K562 (cell line): ENCODE measurements at regions not wholly inside any gene's neighbourhood (a gene's known extent, or its start where the extent isn't known, plus 50 kb on each side); places are given as distances from the start of the nearest gene placed in this dataset.

Source experiments
- ATAC-seq: fragments of 200-7000 bp; cut with Tn5 transposase; 3 replicates; pipeline ENCODE4 v1.9.1; 2020; ENCODE audit warnings: moderate library complexity
- BruUV-seq: library from RNA; stranded (reverse); fragments of 400-500 nt; replicated peaks from 2 replicates; lab custom pipeline; 2021; lab: Mats Ljungman, UMichigan
- CTCF ChIA-PET: fragments of 300-600 bp; formaldehyde crosslinking; extraction: SDS; loops from one replicate; lab custom pipeline; 2021; ENCODE audit warnings: low intra/inter-chr PET ratio; lab: Yijun Ruan, JAX
- POLR2A ChIA-PET: fragments of 300-600, 350-650 bp; sonication (Branson Sonifier 250); formaldehyde crosslinking; extraction: SDS; loops from one replicate; lab custom pipeline; 2021; ENCODE audit warnings: antibody characterized with exemption, inconsistent platforms; lab: Yijun Ruan, JAX
- DNase-seq, 4 experiments: peaks; one replicate each; pipeline versions ENCODE4 v3.0.0 to v3.0.0-alpha.2; 2011 to 2018; ENCODE audit warnings: low spot score in 3 of 4, mixed read lengths in 3 of 4; ENCODE audit errors: extremely low read depth in 1 of 4
- FAIRE-seq: peaks from 2 replicates; lab custom pipeline; 2011; peaks lifted over from hg19 to GRCh38; lab: Jason Lieb, UNC
- H2AFZ ChIP-seq: 2 replicates; pipeline ENCODE4 v1.6.0; 2011; ENCODE audit warnings: low read depth, low read length, control low read depth, inconsistent platforms
- H3K27ac ChIP-seq: fragments of 200-600 bp; 3 replicates; pipeline ENCODE4 v1.8.0; 2011; ENCODE audit warnings: low read depth, mild to moderate bottlenecking, control low read depth, inconsistent platforms, low read length, moderate library complexity, mixed read lengths; ENCODE audit errors: extremely low read depth
- H3K27me3 ChIP-seq, 2 experiments: fragments of 300-600 bp in 1 of 2; 2 replicates in 1 of 2; 3 replicates in 1 of 2; pipeline versions ENCODE4 v1.6.0 to v1.8.0; 2011; ENCODE audit warnings: inconsistent platforms in 2 of 2, low read length in 2 of 2, mild to moderate bottlenecking in 1 of 2, mixed read lengths in 1 of 2, moderate library complexity in 1 of 2; ENCODE audit not compliant: control insufficient read depth in 2 of 2, insufficient read depth in 2 of 2
- H3K36me3 ChIP-seq: fragments of 300-600 bp; 3 replicates; pipeline ENCODE4 v1.8.0; 2011; ENCODE audit warnings: mild to moderate bottlenecking, low read length, inconsistent platforms; ENCODE audit not compliant: control insufficient read depth, insufficient read depth
- H3K4me1 ChIP-seq, 2 experiments: fragments of 200-600 bp in 1 of 2; replicated peaks in 1 of 2; 2 replicates in 1 of 2; 3 replicates in 1 of 2; pipeline versions ENCODE4 v1.5.1 to v1.8.0; 2011; ENCODE audit warnings: inconsistent platforms in 2 of 2, low read length in 2 of 2, mild to moderate bottlenecking in 1 of 2, mixed read lengths in 1 of 2, moderate library complexity in 1 of 2; ENCODE audit not compliant: control insufficient read depth in 2 of 2, insufficient read depth in 2 of 2
- H3K4me2 ChIP-seq: 2 replicates; pipeline ENCODE4 v1.6.1; 2011; ENCODE audit warnings: low read length, control low read depth, inconsistent platforms, mixed read lengths; ENCODE audit not compliant: insufficient read depth
- H3K4me3 ChIP-seq: fragments of 200-600 bp; sonication (generic), shearing (Covaris generic); 2 replicates; pipeline ENCODE4 v1.5.1; 2016; ENCODE audit warnings: control low read depth, inconsistent platforms
- H3K79me2 ChIP-seq: fragments of 200-600 bp; 3 replicates; pipeline ENCODE4 v1.8.0; 2011; ENCODE audit warnings: low read length, inconsistent platforms; ENCODE audit not compliant: control insufficient read depth, insufficient read depth
- H3K9ac ChIP-seq, 2 experiments: 2 replicates each; pipeline versions ENCODE4 v1.6.0 to v1.6.1; 2011; ENCODE audit warnings: low read depth in 2 of 2, low read length in 2 of 2, control low read depth in 1 of 2, inconsistent platforms in 1 of 2, mild to moderate bottlenecking in 1 of 2, mixed read lengths in 1 of 2; ENCODE audit not compliant: insufficient read depth in 1 of 2
- H3K9me1 ChIP-seq: one replicate; pipeline ENCODE4 v1.6.0; 2011; ENCODE audit warnings: inconsistent platforms, mild to moderate bottlenecking, low read length, moderate library complexity; ENCODE audit not compliant: control insufficient read depth, insufficient read depth
- H3K9me3 ChIP-seq: replicated peaks from 2 replicates; pipeline ENCODE4 v1.5.1; 2011; ENCODE audit warnings: low read depth, low read length, inconsistent platforms; ENCODE audit not compliant: control insufficient read depth, insufficient read depth
- H4K20me1 ChIP-seq: replicated peaks from 2 replicates; pipeline ENCODE4 v1.6.1; 2011; ENCODE audit warnings: low read length, inconsistent platforms, mixed read lengths; ENCODE audit not compliant: control insufficient read depth, insufficient read depth
- CSDE1 ChIP-seq, 2 experiments: fragments of 450-650 bp; IDR thresholded peaks; 2 replicates each; pipeline ENCODE4 v1.6.1; 2016; ENCODE audit warnings: mild to moderate bottlenecking in 1 of 2
- HDAC6 ChIP-seq: IDR thresholded peaks from 2 replicates; pipeline ENCODE4 v1.6.1; 2012; ENCODE audit warnings: low read depth, mild to moderate bottlenecking, control low read depth, inconsistent platforms, low read length, moderate library complexity
- SP1 ChIP-seq: sonication (generic); formaldehyde crosslinking; IDR thresholded peaks from 2 replicates; pipeline ENCODE4 v1.8.1; 2022; ENCODE audit warnings: mild to moderate bottlenecking, missing genetic modification reagents
- STAG1 ChIP-seq: sonication (generic); formaldehyde crosslinking; IDR thresholded peaks from 2 replicates; pipeline ENCODE4 v1.5.0; 2020; ENCODE audit warnings: missing genetic modification reagents, borderline replicate concordance
- ZBTB7A ChIP-seq: IDR thresholded peaks from 2 replicates; pipeline ENCODE4 v1.6.1; 2011; ENCODE audit warnings: low read depth, mild to moderate bottlenecking, low read length, moderate library complexity, borderline replicate concordance; ENCODE audit not compliant: control insufficient read depth
- in situ Hi-C: fragments of 300-500 bp; cut with MboI; formaldehyde crosslinking; loops from 4 replicates; pipeline ENCODE4 v1.15.0; 2018; ENCODE audit warnings: inconsistent platforms, mixed read lengths
- intact Hi-C: fragments of 100-400 bp; cut with micrococcal nuclease; formaldehyde crosslinking; loops from 2 replicates; pipeline ENCODE4 v1.14.2; 2022
- TF ChIP-seq, protein P1 (sequence below): fragments of 450-650 bp; IDR thresholded peaks from 2 replicates; pipeline ENCODE4 v1.6.1; 2018; ENCODE audit warnings: mild to moderate bottlenecking, low read depth; ENCODE audit not compliant: partially characterized antibody
- TF ChIP-seq, protein P2 (sequence below): fragments of 450-650 bp; IDR thresholded peaks from 2 replicates; pipeline ENCODE4 v1.6.1; 2014; ENCODE audit warnings: low read depth, mild to moderate bottlenecking, moderate library complexity, borderline replicate concordance

- intact Hi-C loops (no loop called here), in situ Hi-C loops (no loop called here)
- no peak for ATAC-seq
- no TSS peak for BruUV-seq
- DNase-seq = no peak
- Histone ChIP-seq H3K9ac (no peak overlapping the region), H3K4me2 (no peak overlapping the region), H4K20me1 (no peaks in the 10 kb centered on the region), H3K9me1 (no peaks in the 10 kb centered on the region), H3K9me3 (no peaks in the 10 kb centered on the region), H3K36me3 (no peaks in the 10 kb centered on the region), H3K79me2 (no peaks in the 10 kb centered on the region), H3K4me1 (no peaks in the 10 kb centered on the region), H2AFZ (no peak overlapping the region), H3K27ac (no peak overlapping the region), H3K27me3 (no peaks in the 10 kb centered on the region), H3K4me3 (no peak overlapping the region)
- no peak for FAIRE-seq
- ChIA-PET CTCF (no interaction called here), POLR2A (no interaction called here)
- TF ChIP-seq CSDE1 (IDR thresholded peaks at IDR 0.05) = no peak
- no peak for TF ChIP-seq ZBTB7A
- no peak for TF ChIP-seq STAG1 (CRISPR knock-in tag)
- no peak for TF ChIP-seq HDAC6
- TF ChIP-seq, protein P1, sequence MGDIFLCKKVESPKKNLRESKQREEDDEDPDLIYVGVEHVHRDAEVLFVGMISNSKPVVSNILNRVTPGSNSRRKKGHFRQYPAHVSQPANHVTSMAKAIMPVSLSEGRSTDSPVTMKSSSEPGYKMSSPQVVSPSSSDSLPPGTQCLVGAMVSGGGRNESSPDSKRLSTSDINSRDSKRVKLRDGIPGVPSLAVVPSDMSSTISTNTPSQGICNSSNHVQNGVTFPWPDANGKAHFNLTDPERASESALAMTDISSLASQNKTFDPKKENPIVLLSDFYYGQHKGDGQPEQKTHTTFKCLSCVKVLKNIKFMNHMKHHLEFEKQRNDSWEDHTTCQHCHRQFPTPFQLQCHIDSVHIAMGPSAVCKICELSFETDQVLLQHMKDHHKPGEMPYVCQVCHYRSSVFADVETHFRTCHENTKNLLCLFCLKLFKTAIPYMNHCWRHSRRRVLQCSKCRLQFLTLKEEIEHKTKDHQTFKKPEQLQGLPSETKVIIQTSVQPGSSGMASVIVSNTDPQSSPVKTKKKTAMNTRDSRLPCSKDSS = no peak
- no peak for TF ChIP-seq SP1
- TF ChIP-seq, protein P2, sequence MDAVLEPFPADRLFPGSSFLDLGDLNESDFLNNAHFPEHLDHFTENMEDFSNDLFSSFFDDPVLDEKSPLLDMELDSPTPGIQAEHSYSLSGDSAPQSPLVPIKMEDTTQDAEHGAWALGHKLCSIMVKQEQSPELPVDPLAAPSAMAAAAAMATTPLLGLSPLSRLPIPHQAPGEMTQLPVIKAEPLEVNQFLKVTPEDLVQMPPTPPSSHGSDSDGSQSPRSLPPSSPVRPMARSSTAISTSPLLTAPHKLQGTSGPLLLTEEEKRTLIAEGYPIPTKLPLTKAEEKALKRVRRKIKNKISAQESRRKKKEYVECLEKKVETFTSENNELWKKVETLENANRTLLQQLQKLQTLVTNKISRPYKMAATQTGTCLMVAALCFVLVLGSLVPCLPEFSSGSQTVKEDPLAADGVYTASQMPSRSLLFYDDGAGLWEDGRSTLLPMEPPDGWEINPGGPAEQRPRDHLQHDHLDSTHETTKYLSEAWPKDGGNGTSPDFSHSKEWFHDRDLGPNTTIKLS = no peak
Observed at GRCh38 chr2:116238511-116238910, 1576.0 kb upstream of the DDX18 start.
